ENCODE measurements at regions not wholly inside any gene's neighbourhood (a gene's known extent, or its start where the extent isn't known, plus 50 kb on each side); places are given as distances from the start of the nearest gene placed in this dataset.
"Not testable (repeated sequence)": the region's sequence is repeated elsewhere in the genome, so short reads cannot be mapped to it uniquely, and the experiment has no call there.

- not testable (repeated sequence) for H3K36me3 ChIP-seq (replicated peaks in 1 of 2; ENCODE audit: control insufficient read depth in 2 of 2, insufficient read depth in 2 of 2, low read length in 2 of 2); H3K27me3 ChIP-seq (ENCODE audit: control insufficient read depth in 3 of 3, insufficient read depth in 3 of 3, low read depth in 1 of 3, low read length in 3 of 3); H3K14ac ChIP-seq (ENCODE audit: low read length); H3K4me3 ChIP-seq (ENCODE audit: low read length in 2 of 2); H2BK5ac ChIP-seq (ENCODE audit: low read length); H3K9ac ChIP-seq (ENCODE audit: low read depth, low read length, poor library complexity); H4K8ac ChIP-seq (ENCODE audit: low read depth, low read length); H4K91ac ChIP-seq (ENCODE audit: low read depth, low read length, poor library complexity); H3K4me1 ChIP-seq (ENCODE audit: control insufficient read depth in 2 of 2, insufficient read depth in 1 of 2, low read depth in 1 of 2, low read length in 2 of 2); H2AFZ ChIP-seq (ENCODE audit: low read length); H2BK12ac ChIP-seq (ENCODE audit: low read length); H2BK120ac ChIP-seq (ENCODE audit: low read depth, low read length); H2AK5ac ChIP-seq (ENCODE audit: low read depth, low read length); H3K4ac ChIP-seq (ENCODE audit: low read length); H3K27ac ChIP-seq (replicated peaks; ENCODE audit: low read length); H3K9me3 ChIP-seq (replicated peaks in 1 of 2; ENCODE audit: control insufficient read depth in 2 of 2, insufficient read depth in 1 of 2, low read depth in 1 of 2, low read length in 2 of 2); DNase-seq (ENCODE audit: low spot score); H2BK15ac ChIP-seq (ENCODE audit: low read length); H3K4me2 ChIP-seq (ENCODE audit: insufficient read depth, low read length, poor library complexity, severe bottlenecking); H3K23ac ChIP-seq (ENCODE audit: low read depth, low read length, poor library complexity); H3K18ac ChIP-seq (ENCODE audit: low read length); H3K79me1 ChIP-seq (ENCODE audit: low read depth, low read length)
- WGBS, 2 donors (ENCODE audit: extremely low coverage in 2 of 2, insufficient read length in 2 of 2, insufficient replicate concordance in 1 of 2), result no CpG with 5 or more reads among the region's 30 CpGs
Observed at GRCh38 chr15:36195361-36196007, 383.9 kb upstream of the CDIN1 start.

DNA sequence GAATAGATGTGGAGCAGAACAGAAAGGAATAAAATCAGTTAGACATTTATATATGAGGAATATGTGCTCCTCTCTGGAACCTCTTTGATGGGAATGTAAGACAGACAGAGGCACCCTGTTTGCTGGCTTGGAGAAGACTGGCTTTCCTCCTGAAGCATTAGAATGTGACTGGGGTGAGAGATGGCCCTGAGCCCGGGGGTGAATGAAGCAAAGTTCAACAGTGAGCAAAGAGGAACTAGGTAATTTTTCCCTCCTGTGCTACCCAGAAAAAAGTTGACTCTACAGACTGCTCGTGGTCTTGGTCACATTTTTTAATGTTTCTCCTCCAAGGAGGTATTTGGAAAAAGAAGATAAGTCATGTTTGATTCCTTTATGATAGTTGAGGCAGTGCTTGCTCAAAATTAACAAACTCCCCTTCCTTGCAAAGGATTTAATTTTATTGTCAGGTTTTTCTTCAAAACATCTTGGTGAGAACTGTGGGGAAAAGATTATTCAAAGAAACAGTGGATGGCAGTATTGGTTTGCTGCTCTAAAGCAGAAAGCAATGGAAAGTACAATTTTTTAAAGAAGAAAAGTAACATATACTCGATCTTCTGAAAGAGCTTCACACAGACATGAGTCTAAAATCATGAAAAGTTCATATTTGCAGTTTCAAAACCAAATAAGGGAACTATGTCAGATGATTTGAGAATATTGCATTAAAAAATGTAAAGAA is 370.4 kb upstream of the CDIN1 start:
- no peak overlapping the region for H2AK5ac ChIP-seq (ENCODE audit: low read depth, low read length)
- H3K23ac ChIP-seq (ENCODE audit: low read depth, low read length, poor library complexity), result no peak overlapping the region
- H4K91ac ChIP-seq (ENCODE audit: low read depth, low read length, poor library complexity), result no peak overlapping the region
- no peak overlapping the region for H3K14ac ChIP-seq (ENCODE audit: low read length)
- H2AFZ ChIP-seq (ENCODE audit: low read length), result no peak overlapping the region
- H3K9ac ChIP-seq (ENCODE audit: low read depth, low read length, poor library complexity), result no peak overlapping the region
- H3K27me3 ChIP-seq (ENCODE audit: control insufficient read depth in 3 of 3, insufficient read depth in 3 of 3, low read depth in 1 of 3, low read length in 3 of 3), result no peaks in the 10 kb centered on the region
- no peak overlapping the region for H3K4ac ChIP-seq (ENCODE audit: low read length)
- H3K4me3 ChIP-seq (ENCODE audit: low read length in 2 of 2), result no peak overlapping the region
- H2BK12ac ChIP-seq (ENCODE audit: low read length), result no peak overlapping the region
- H2BK120ac ChIP-seq (ENCODE audit: low read depth, low read length), result no peak overlapping the region
- H3K36me3 ChIP-seq (replicated peaks in 1 of 2; ENCODE audit: control insufficient read depth in 2 of 2, insufficient read depth in 2 of 2, low read length in 2 of 2), result no peaks in the 10 kb centered on the region
- no peak overlapping the region for H3K27ac ChIP-seq (replicated peaks; ENCODE audit: low read length)
- no peaks in the 10 kb centered on the region for H3K9me3 ChIP-seq (replicated peaks in 1 of 2; ENCODE audit: control insufficient read depth in 2 of 2, insufficient read depth in 1 of 2, low read depth in 1 of 2, low read length in 2 of 2)
- H4K8ac ChIP-seq (ENCODE audit: low read depth, low read length), result no peak overlapping the region
- no peak for DNase-seq (ENCODE audit: low spot score)
- no CpG with 5 or more reads among the region's 3 CpGs for WGBS, 2 donors (ENCODE audit: extremely low coverage in 2 of 2, insufficient read length in 2 of 2, insufficient replicate concordance in 1 of 2)
- H2BK15ac ChIP-seq (ENCODE audit: low read length), result no peak overlapping the region
- H3K4me2 ChIP-seq (ENCODE audit: insufficient read depth, low read length, poor library complexity, severe bottlenecking), result no peak overlapping the region
- no peaks in the 10 kb centered on the region for H3K79me1 ChIP-seq (ENCODE audit: low read depth, low read length)
- H2BK5ac ChIP-seq (ENCODE audit: low read length), result no peak overlapping the region
- no peak overlapping the region for H3K18ac ChIP-seq (ENCODE audit: low read length)
- H3K4me1 ChIP-seq (ENCODE audit: control insufficient read depth in 2 of 2, insufficient read depth in 1 of 2, low read depth in 1 of 2, low read length in 2 of 2), result no peaks in the 10 kb centered on the region

DNA sequence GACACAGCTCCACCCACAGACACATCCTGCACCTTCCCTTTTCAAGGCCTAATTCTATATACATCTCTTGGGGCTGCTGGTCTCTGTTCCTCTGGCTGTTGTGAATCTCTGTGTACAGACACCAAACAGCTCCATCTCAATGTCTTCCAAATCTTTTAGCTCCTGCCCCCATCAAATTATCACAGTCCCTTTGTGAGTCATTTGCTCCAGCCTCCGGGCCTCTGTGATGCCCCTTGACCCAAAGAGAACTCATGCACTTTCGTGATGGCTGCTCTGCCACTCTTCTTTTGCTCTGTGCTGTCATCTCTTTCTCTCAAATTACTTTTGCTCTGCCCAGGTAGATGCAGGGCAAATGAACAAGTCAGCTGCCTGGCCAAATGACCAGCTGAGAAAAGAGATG is 369.0 kb upstream of the CDIN1 start:
- Histone ChIP-seq H3K27me3 (ENCODE audit: control insufficient read depth in 3 of 3, insufficient read depth in 3 of 3, low read depth in 1 of 3, low read length in 3 of 3) (no peaks in the 10 kb centered on the region), H3K4ac (ENCODE audit: low read length) (no peak overlapping the region), H3K27ac (replicated peaks; ENCODE audit: low read length) (no peak overlapping the region), H2AK5ac (ENCODE audit: low read depth, low read length) (no peak overlapping the region), H3K4me1 (ENCODE audit: control insufficient read depth in 2 of 2, insufficient read depth in 1 of 2, low read depth in 1 of 2, low read length in 2 of 2) (no peaks in the 10 kb centered on the region), H3K4me3 (ENCODE audit: low read length in 2 of 2) (no peak overlapping the region), H2AFZ (ENCODE audit: low read length) (no peak overlapping the region), H3K9me3 (replicated peaks in 1 of 2; ENCODE audit: control insufficient read depth in 2 of 2, insufficient read depth in 1 of 2, low read depth in 1 of 2, low read length in 2 of 2) (no peaks in the 10 kb centered on the region), H3K4me2 (ENCODE audit: insufficient read depth, low read length, poor library complexity, severe bottlenecking) (no peak overlapping the region), H3K18ac (ENCODE audit: low read length) (no peak overlapping the region), H2BK120ac (ENCODE audit: low read depth, low read length) (no peak overlapping the region), H4K91ac (ENCODE audit: low read depth, low read length, poor library complexity) (no peak overlapping the region), H2BK15ac (ENCODE audit: low read length) (no peak overlapping the region), H3K9ac (ENCODE audit: low read depth, low read length, poor library complexity) (no peak overlapping the region), H2BK12ac (ENCODE audit: low read length) (no peak overlapping the region), H3K79me1 (ENCODE audit: low read depth, low read length) (no peaks in the 10 kb centered on the region), H2BK5ac (ENCODE audit: low read length) (no peak overlapping the region), H3K36me3 (replicated peaks in 1 of 2; ENCODE audit: control insufficient read depth in 2 of 2, insufficient read depth in 2 of 2, low read length in 2 of 2) (no peaks in the 10 kb centered on the region), H4K8ac (ENCODE audit: low read depth, low read length) (no peak overlapping the region), H3K14ac (ENCODE audit: low read length) (no peak overlapping the region), H3K23ac (ENCODE audit: low read depth, low read length, poor library complexity) (no peak overlapping the region)
- DNase-seq (ENCODE audit: low spot score), result no peak
- WGBS, 2 donors (ENCODE audit: extremely low coverage in 2 of 2, insufficient read length in 2 of 2, insufficient replicate concordance in 1 of 2), result no CpG with 5 or more reads among the region's 2 CpGs

DNA sequence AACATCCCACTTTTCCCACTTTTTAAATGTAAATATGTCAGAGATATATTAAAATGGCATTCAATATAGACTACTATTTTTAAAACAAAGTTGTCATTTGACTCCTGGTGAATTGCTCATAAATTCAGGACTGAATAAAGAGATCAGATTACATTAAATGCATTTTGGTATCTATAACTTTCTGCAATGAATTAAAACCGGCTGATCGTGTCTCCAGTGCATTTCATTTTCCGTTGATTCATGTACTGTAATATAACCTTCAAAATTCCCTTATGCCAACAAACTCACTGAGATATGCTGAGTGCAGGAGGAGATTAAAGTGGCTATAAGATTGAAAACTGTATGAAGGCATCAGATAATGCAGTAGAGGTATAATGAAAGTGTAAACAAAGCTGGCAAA is 361.1 kb upstream of the CDIN1 start:
- no peaks in the 10 kb centered on the region for H3K36me3 ChIP-seq (replicated peaks in 1 of 2; ENCODE audit: control insufficient read depth in 2 of 2, insufficient read depth in 2 of 2, low read length in 2 of 2)
- WGBS, 2 donors (ENCODE audit: extremely low coverage in 2 of 2, insufficient read length in 2 of 2, insufficient replicate concordance in 1 of 2), result no CpG with 5 or more reads among the region's 3 CpGs

More for the DNA sequence above, 361.1 kb upstream of the CDIN1 start:
- Histone ChIP-seq H3K9me3 (replicated peaks in 1 of 2; ENCODE audit: control insufficient read depth in 2 of 2, insufficient read depth in 1 of 2, low read depth in 1 of 2, low read length in 2 of 2) (peaks cover 4 to 5% of the 10 kb centered on the region in 2 donors), H3K14ac (ENCODE audit: low read length) (no peak overlapping the region), H2AFZ (ENCODE audit: low read length) (no peak overlapping the region), H3K23ac (ENCODE audit: low read depth, low read length, poor library complexity) (no peak overlapping the region), H2BK120ac (ENCODE audit: low read depth, low read length) (no peak overlapping the region), H2BK12ac (ENCODE audit: low read length) (no peak overlapping the region), H2BK15ac (ENCODE audit: low read length) (no peak overlapping the region), H3K79me1 (ENCODE audit: low read depth, low read length) (no peaks in the 10 kb centered on the region), H2BK5ac (ENCODE audit: low read length) (no peak overlapping the region), H3K4me1 (ENCODE audit: control insufficient read depth in 2 of 2, insufficient read depth in 1 of 2, low read depth in 1 of 2, low read length in 2 of 2) (peaks cover 0 to 4% of the 10 kb centered on the region in 2 donors), H3K18ac (ENCODE audit: low read length) (no peak overlapping the region), H3K27me3 (ENCODE audit: control insufficient read depth in 3 of 3, insufficient read depth in 3 of 3, low read depth in 1 of 3, low read length in 3 of 3) (no peaks in the 10 kb centered on the region), H3K4me3 (ENCODE audit: low read length in 2 of 2) (no peak overlapping the region), H3K4ac (ENCODE audit: low read length) (no peak overlapping the region), H2AK5ac (ENCODE audit: low read depth, low read length) (no peak overlapping the region), H3K4me2 (ENCODE audit: insufficient read depth, low read length, poor library complexity, severe bottlenecking) (no peak overlapping the region), H4K91ac (ENCODE audit: low read depth, low read length, poor library complexity) (no peak overlapping the region), H4K8ac (ENCODE audit: low read depth, low read length) (no peak overlapping the region), H3K27ac (replicated peaks; ENCODE audit: low read length) (no peak overlapping the region), H3K9ac (ENCODE audit: low read depth, low read length, poor library complexity) (no peak overlapping the region)
- DNase-seq (ENCODE audit: low spot score), result no peak
